HL-60 (cell line): ENCODE measurements at regions not wholly inside any gene's neighbourhood (a gene's known extent, or its start where the extent isn't known, plus 50 kb on each side); places are given as distances from the start of the nearest gene placed in this dataset.

Experiments
- DNase-seq, 2 experiments: peaks; one replicate each; pipeline ENCODE4 v3.0.0-alpha.2; 2010 to 2020; ENCODE audit warnings: low read depth in 1 of 2, low spot score in 1 of 2
- H3K27ac ChIP-seq: fragments of 250-450 bp; sonication (Bioruptor Pico); replicated peaks from 2 replicates; pipeline ENCODE4 v1.5.1; 2020; ENCODE audit warnings: mild to moderate bottlenecking, moderate library complexity
- H3K27me3 ChIP-seq: fragments of 250-450 bp; sonication (Bioruptor Pico); 2 replicates; pipeline ENCODE4 v1.5.1; 2021; ENCODE audit warnings: mild to moderate bottlenecking, moderate library complexity; ENCODE audit not compliant: insufficient read depth, poor library complexity, severe bottlenecking
- H3K4me3 ChIP-seq: replicated peaks from 2 replicates; pipeline ENCODE4 v1.5.1; 2011; ENCODE audit warnings: mild to moderate bottlenecking, control low read depth, low read length; ENCODE audit not compliant: insufficient read depth
- GABPA ChIP-seq: IDR thresholded peaks from 2 replicates; pipeline ENCODE4 v1.6.1; 2012; ENCODE audit warnings: low read depth
- POLR2AphosphoS5 ChIP-seq: IDR thresholded peaks from 2 replicates; pipeline ENCODE4 v1.6.1; 2012; ENCODE audit warnings: low read depth
- SPI1 ChIP-seq: IDR thresholded peaks from 2 replicates; pipeline ENCODE4 v1.6.1; 2012; ENCODE audit warnings: low read depth, mild to moderate bottlenecking, borderline replicate concordance
- TF ChIP-seq, protein P1 (sequence below): IDR thresholded peaks from 2 replicates; pipeline ENCODE4 v1.6.1; 2012; ENCODE audit warnings: low read depth; ENCODE audit not compliant: insufficient replicate concordance
- TF ChIP-seq, protein P2 (sequence below): IDR thresholded peaks from one replicate; pipeline ENCODE4 v1.5.1; 2011; ENCODE audit warnings: low read length, control low read depth, inconsistent platforms; ENCODE audit not compliant: insufficient read depth

DNA sequence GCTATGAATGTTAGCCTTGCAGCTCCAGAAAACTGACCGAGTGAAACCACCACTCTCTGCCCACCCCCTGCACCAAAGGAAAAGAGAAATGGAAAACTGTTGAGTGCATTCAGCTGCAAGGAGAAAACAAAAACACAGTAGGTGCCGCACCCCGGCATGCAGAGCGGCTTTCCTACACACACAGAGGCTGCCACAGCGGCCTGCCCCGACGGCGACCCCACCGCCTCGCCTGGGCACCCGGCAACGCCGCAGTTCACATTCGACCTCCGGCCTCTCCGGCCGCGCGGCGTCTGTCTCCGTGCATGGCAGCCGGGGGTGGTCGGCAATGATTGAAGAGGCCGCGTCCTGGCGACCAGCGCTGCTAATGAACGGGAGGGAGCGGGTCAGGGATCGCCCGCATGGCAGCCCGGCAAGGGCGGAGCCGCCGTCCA, 417.1 kb upstream of the SALL3 start:
- no peak overlapping the region for H3K27ac ChIP-seq
- DNase-seq: no peak
- no peaks in the 10 kb centered on the region for H3K27me3 ChIP-seq
- TF ChIP-seq, protein P1, sequence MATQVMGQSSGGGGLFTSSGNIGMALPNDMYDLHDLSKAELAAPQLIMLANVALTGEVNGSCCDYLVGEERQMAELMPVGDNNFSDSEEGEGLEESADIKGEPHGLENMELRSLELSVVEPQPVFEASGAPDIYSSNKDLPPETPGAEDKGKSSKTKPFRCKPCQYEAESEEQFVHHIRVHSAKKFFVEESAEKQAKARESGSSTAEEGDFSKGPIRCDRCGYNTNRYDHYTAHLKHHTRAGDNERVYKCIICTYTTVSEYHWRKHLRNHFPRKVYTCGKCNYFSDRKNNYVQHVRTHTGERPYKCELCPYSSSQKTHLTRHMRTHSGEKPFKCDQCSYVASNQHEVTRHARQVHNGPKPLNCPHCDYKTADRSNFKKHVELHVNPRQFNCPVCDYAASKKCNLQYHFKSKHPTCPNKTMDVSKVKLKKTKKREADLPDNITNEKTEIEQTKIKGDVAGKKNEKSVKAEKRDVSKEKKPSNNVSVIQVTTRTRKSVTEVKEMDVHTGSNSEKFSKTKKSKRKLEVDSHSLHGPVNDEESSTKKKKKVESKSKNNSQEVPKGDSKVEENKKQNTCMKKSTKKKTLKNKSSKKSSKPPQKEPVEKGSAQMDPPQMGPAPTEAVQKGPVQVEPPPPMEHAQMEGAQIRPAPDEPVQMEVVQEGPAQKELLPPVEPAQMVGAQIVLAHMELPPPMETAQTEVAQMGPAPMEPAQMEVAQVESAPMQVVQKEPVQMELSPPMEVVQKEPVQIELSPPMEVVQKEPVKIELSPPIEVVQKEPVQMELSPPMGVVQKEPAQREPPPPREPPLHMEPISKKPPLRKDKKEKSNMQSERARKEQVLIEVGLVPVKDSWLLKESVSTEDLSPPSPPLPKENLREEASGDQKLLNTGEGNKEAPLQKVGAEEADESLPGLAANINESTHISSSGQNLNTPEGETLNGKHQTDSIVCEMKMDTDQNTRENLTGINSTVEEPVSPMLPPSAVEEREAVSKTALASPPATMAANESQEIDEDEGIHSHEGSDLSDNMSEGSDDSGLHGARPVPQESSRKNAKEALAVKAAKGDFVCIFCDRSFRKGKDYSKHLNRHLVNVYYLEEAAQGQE: no peak
- TF ChIP-seq SPI1 (no peak), POLR2AphosphoS5 (no peak), GABPA (no peak)
- TF ChIP-seq, protein P2, sequence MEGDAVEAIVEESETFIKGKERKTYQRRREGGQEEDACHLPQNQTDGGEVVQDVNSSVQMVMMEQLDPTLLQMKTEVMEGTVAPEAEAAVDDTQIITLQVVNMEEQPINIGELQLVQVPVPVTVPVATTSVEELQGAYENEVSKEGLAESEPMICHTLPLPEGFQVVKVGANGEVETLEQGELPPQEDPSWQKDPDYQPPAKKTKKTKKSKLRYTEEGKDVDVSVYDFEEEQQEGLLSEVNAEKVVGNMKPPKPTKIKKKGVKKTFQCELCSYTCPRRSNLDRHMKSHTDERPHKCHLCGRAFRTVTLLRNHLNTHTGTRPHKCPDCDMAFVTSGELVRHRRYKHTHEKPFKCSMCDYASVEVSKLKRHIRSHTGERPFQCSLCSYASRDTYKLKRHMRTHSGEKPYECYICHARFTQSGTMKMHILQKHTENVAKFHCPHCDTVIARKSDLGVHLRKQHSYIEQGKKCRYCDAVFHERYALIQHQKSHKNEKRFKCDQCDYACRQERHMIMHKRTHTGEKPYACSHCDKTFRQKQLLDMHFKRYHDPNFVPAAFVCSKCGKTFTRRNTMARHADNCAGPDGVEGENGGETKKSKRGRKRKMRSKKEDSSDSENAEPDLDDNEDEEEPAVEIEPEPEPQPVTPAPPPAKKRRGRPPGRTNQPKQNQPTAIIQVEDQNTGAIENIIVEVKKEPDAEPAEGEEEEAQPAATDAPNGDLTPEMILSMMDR: no peak
- no peak overlapping the region for H3K4me3 ChIP-seq

DNA sequence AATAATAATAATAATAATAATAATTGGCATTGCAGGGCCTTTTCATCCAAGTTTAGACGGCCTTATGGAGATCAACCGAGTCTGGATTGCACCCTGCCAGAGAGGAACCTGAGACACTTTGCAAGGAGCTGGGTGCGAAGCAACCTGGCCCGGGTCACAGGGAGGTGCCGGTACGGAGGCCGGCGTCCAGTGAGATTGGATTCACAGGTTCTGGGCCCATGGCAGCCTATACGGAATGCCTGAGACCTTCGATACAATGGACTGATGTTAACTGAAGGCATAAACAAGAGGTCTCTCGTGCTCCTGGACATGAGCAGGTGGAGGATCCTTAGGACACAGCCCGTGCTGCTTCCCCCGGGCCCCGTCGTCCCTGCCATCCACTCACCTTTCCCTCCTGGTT, 416.5 kb upstream of the SALL3 start:
- Histone ChIP-seq H3K27ac (no peak overlapping the region), H3K27me3 (no peaks in the 10 kb centered on the region), H3K4me3 (no peak overlapping the region)
- TF ChIP-seq, protein P1: no peak
- TF ChIP-seq, protein P2: no peak
- no peak for TF ChIP-seq SPI1
- TF ChIP-seq GABPA: no peak
- TF ChIP-seq POLR2AphosphoS5: no peak
- DNase-seq: no peak

DNA sequence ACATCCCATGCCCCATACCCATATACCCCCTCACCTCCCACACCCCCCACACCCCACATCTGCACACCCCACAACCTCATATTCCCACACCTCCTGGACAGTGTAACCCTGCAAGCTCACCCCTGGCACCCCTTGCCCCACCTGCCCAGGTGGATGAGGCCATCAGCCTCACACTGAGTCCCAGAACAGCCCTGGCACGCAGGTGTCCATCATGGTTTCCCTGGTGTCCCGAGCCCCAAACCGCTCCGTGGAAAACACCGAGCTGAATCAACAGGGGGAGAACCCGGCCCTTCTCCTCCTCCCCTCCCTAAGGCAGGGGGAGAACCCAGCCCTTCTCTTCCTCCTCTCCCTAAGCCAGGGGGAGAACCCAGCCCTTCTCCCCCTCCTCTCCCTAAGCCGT, 415.6 kb upstream of the SALL3 start:
- H3K27ac ChIP-seq: no peak overlapping the region
- H3K27me3 ChIP-seq: no peaks in the 10 kb centered on the region
- H3K4me3 ChIP-seq: no peak overlapping the region
- no peak for DNase-seq
- TF ChIP-seq, protein P2: no peak
- TF ChIP-seq SPI1 (no peak), GABPA (no peak), POLR2AphosphoS5 (no peak)
- TF ChIP-seq, protein P1: no peak
